HG03064 (cell line): ENCODE measurements at regions not wholly inside any gene's neighbourhood (a gene's known extent, or its start where the extent isn't known, plus 50 kb on each side); places are given as distances from the start of the nearest gene placed in this dataset.

ENCODE experiments used
- ATAC-seq: cut with Tn5 transposase; IDR thresholded peaks from one replicate; pipeline ENCODE4 v1.9.1; 2021; ENCODE audit warnings: low read depth; ENCODE audit not compliant: unreplicated experiment

DNA sequence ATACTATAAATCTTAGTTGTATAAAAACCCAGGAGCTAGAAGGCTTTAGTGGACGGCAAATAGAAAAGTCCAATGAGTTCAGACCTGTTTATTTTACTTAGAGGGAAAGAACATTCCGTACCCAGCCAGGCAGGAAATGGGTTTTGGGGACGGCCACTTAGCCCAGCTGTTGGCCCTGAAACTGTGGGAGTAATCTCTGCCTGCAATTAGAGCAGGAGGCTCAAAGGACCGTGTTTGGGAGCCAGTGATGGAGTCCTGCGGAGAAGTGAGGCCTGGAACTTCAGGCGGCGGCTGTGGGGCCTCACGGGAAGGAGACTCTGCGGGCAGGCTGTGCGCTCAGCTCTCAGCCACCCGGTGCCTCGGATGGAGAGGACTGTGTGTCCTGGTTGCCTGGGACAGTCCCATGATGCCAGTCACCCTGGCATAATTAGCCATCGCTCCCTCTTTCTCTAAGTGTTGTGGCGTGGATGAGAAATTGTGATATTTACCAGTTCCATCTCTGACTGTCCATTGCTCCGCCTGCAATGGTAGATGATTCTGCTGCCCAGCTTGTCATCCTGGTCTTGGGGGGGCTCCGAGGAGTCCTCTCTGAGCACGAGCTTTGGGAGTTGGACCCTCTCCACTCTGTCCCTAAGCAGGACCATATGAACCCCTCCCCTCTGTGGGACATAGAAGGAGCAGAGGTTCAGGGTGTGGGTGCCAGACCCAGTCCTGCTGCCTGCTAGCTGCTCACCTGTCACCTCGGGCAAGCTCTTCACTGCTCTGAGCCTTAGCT, 530.3 kb downstream of the TBC1D22A start:
- no peak for ATAC-seq

DNA sequence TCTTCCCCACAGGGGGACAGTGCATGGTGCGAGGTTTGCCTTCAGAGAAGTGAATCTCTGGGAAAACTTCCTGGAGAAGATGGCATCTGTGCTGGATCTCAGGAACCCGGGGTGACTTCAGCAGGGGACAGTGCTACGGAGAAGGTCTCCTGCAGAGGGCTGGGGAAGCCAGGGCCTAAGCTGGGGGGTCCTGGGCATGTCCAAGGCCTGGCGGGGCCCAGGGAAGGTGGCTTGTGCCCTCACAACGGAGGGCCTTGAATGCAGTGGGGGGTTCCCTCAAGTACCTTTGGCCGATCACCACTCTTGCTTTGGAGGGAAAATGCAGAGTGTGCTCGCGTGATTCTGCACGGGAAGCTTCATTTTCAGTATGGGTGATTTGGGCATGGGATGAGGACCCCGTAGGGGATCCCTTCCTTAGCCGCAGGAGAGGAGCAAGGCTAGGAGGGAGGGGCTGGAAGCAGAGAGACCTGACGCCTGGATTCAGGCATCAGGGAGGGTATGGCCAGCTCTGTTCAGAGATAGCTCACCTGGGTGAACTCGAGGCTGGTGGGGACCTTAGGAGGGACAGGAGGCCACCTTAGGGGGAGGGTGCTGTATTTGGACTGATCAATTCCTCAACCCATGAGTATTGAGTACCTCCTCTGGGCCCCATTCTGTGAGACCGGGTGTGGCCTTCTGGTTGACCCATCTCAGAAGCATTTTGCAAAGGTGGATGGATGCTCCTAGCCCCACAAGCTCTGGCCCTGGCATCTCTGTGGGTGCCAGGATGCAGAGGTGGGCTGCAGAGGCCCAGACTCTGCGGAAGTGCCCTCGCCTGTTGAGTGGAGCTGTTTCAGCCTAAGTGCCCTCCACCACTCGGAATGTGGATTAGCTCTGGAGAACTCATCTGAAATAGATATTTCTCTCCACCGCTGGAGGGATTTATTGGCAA, 529.4 kb downstream of the TBC1D22A start:
- no peak for ATAC-seq

DNA sequence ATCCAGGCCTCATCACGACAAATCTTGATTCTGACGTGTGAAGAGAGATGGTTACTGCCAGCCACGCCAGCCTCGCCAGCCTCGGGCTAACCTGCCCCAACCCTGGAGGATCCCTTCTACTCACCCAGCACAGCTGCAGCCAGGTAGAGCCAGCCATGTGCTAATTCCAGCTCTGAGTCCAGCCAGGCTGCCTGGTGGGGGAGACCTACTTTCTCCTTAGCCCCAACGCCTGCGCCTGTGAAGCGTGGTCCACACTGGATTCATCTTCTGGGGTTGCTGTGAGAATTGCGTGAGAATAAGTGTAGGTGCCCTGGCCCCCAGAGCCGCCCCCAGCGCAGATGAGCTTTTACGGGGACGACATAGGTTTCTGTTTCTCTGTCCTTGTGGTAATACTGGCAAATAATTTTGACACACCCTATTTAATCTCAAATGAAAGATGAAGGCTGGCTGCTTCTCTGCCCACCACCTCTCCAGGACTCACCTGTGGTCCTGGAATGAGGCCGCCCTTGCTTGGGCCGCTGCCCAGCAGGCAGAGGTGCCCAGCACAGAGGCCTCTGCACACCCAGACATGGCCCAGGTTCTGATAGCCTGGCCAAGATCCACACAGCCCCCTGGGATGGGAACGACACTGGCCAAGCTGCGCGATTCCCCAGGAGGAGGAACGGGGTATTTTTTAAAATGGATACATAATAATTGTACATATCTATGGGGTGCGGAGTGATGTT, 528.4 kb downstream of the TBC1D22A start:
- ATAC-seq = no peak

DNA sequence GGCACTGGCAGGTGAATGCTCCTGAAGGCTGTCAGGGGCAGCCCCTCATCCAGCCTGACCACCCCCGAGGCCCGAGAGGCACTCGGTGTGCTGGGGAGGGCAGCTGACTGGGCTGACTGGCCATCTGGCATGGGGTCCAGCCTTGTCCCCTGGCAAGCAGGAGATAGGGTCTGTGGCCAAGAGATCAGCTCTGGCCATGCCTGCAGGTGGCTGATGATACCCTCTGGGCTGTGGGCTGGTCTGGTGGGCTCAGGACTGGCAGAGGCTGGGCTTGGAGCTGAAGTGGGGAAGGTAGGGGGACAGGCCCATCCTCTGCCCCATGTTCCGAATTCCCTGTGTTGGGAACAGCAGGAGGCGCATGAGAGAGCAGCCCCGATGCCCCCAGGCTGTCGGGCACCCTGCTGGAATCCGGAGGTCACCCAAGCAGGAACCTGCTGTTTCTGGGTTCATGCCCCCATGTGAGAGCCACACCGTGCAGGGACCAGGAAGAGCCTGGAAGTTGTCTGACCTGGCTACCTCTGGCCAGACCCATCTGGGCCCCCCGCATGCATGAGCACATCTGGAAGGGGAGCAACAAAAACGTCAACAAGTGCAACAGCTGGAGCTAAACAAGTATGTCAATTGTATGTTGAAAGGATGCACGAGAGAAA, 527.0 kb downstream of the TBC1D22A start:
- no peak for ATAC-seq

DNA sequence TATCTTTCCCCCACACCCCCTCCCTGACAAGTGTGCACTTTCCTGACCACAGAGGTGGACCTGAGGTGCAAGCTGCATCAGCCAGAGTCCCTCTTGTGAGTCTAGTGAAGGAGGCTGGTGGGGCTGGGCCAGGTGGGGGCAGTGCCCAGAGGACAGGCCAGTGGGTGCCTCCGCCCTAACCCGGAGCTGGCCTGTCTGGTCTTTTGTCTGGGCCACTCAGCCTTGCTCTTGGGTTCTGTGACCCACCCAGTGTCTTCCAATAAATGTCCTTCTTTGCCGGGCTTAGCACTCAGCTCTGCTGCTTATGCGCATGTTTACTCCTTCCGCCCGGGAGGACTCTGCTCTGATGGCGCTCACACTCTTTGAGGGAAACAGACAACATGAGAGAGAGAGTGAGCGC, 526.2 kb downstream of the TBC1D22A start:
- no peak for ATAC-seq

DNA sequence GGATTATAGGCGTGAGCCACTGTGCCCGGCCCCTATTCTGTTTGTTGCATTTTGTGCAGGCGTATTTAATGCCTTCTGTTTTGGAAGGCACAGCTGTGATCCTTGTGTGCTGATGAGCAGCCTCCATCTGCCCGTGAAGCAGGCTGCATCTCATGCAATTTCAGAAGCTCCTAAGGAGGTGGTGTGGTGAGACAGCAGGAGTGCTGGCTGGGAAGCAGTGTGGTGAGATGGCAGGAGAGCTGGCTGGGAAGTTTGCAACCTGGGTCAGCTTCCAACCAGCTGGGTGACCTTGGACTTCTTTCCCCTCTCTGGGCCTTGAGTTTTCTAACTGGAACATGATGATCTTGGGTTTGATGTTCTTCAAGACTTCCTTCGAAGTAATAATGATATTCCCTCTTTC, 525.1 kb downstream of the TBC1D22A start:
- ATAC-seq = no peak

DNA sequence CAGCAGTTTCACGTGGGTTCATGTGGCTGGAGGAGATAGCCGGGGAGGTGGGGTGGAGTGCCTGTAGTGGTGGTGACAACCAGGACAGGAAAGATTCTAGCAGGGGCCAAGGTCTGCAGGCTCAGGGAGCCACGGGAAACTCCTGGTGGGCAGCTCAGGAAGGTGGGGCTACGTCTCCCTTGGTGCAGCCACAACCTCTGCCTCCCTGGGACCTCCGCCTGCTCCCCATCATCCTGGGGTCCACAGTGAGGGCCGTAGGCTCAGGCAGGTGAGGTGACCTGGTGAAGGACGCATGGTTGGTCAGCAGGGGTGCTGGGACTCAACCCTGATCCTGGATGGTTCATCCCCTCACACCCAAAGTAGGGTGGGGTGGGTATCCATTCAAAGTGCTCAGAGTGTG, 524.1 kb downstream of the TBC1D22A start:
- no peak for ATAC-seq

DNA sequence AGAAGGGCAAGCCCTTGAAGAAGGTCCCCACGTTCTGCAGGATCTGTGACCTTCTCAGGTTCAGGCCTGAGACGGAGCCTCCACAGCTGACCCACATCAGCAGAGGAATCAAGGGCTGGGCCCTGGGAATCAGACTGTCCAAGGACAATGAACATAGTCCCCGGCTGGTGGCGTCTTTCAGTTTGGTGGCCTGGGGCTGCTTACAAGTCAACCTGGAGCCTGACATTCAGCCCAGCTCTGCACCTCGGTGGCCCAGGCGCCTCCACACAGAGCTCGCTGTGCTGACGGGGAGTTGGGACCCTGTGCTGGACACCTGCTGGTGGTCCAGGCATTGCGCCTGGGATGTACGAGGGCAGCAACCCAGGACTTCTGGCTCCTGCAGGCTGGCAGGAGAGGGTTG, 523.5 kb downstream of the TBC1D22A start:
- ATAC-seq = no peak

DNA sequence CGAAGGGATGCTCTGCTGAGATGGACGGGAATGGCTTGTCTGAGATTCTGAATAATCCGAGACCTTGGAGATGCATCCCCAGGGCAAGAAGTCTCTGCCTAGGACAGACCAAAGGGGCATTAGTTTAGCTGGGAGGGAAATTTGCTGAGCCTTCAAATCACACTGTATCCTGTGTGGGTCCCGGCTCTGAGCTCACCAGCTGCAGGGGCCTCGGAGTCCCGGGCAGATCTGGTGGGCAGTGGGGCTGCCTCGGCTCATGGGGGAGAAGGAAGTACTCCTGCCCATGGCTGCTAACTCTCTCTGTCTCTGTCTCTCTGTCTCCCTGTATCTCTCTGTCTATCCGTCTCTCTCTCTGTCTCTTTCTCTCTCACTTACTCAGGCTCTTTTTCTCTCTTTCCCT, 522.4 kb downstream of the TBC1D22A start:
- no peak for ATAC-seq

DNA sequence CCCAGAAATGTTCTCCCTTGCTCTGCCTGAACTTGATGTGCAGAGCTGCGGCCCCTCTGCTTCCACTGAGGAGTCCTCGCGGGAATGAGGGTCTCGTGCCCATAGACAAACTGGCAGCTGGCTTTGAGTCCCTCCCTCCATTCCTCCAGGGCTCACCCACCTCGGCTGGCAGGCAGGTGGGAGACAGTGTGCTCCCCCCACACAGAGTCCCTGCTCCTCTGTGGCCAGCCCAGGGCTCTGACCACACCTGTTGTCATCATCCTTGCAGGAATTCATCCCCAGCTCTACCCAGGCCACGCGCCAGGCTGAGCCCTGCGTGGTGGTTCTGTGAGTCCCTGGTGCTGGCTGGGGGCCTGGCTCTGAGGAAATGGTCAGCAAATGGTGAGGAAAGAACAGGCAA, 521.9 kb downstream of the TBC1D22A start:
- no peak for ATAC-seq

DNA sequence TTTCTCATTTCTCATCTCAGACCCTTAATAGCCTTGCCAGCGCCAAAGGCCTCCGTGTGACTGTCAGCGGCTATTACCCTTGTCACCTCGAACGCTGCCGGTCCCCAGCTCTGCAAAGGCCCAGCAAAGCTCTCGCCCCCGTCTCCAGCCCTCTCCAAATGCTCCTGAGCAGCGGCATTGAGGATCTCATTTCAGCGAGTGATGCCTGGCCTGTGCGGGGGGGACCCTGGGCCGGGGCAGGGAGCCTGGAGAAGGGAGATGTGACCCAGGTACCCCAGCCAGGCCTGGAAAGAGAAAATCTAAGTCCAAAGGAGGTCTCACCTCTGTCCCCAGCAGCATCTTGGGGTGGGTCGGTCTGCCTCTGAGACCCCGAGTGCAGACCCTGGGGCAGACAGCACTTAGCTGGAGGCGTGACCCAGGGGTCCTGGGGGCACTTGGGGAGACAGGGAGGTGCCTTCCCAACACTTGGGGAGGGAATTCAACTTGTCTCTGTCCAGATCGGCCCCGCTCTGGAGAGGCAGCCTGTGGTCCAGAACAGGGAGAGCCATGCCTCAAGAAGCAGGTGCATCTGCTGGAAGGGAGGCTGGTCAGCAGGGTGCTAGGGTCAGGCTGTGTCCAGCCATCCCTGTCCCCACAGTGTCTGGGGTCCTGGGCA, 521.3 kb downstream of the TBC1D22A start:
- no peak for ATAC-seq

DNA sequence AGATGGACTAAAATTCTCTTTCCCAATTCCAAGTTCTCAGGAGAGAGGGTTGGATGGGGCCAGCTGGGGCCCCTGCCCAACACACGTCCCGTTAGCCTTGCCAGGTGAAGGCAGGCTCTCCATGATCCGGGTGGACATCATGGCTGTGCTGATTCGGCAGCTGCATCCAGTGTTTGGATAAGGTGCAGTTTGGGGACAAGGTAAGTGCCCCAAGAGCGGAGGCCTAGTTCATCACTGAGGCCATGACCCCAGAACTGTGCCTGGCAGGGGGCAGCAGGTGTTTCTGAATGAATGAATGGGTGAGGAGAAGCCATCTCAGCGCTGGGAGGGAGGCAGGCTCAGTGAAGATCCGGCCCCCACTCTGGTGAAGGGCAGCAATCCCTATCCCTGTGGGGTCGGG, 520.4 kb downstream of the TBC1D22A start:
- no peak for ATAC-seq

DNA sequence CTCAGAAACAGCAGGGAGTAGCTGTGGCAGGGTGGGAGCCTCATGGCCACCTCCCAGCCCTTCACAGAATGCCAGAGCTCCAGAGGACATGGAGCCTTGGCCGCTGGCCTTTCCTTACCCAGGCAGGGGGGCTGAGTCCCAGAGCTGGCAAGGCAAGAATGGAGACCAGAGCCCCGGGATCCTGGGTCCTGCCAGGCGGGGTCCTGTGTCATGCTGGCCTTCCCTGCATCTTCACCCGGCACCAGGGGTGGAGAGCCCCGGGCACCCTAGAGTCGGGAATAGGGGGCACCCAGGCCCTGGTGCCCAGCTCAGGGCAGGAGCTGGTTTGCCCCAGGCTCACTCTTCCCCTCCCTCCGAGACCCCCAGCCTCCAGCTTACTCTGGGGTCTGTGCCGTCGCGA, 519.9 kb downstream of the TBC1D22A start:
- ATAC-seq = no peak

DNA sequence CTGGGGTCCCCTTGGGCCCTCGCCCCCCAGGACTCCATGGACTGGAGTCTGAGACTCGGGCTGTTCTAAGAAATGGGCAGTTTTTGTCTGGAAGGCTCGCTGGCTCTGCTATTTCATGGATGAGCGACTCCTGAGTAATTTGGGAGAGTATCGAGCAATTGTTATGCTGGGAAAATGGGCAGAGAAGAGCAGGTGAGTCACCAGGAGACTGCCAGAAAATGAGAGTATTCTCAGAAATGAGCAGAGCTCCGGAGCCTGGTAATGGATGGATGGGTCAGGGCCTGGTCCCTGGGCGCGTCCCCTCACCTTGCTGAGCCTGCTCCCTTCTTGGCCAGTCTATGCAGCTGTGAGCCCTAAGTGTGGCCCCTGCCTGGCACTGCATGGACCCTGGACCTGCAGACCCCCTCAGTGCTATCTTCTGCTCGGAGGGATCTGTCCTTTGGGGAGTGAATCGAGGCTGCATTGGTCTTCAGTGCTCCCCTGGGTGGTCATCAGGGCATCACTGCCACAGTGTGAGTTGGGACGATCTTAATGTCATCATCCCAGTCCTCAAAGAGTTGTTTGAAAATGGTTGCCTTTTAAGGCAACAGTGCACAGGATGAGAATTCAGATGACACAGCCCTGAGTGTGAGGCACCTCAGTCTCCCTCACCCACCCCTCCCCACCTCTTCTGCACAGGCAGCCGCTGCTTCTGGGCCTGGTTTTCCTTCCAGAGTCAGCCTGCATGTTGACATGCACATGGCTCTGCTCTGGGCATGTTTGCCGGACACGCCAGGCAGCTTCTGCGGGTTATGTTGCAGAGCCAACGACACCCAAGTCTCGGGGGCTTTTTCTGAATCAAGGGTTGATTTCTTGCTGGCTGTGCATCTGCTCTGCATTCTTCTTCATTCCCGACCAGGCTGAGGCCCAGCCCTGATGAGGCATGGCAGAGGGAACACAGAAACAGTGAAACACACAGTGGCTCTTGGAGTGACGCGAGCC, 519.0 kb downstream of the TBC1D22A start:
- ATAC-seq = no peak

DNA sequence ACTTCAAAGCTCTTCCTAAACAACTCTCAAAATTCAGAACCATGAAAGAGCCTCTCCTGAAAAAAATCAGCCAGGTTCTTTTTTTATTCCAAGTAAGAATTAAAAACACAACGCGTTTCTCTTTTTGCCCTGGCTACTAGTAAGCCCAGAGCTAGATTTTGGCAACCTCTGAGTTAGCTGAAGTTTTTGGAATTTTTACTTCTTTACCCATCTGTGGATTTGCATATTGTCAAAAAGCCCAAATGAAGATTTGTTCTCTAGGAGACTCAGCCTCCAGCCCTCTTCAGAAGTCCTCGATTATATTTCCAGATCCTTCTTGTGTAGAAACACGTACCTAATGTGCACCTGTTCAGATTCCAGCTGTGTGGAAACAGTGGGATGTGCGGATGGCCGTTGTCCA, 517.9 kb downstream of the TBC1D22A start:
- no peak for ATAC-seq

DNA sequence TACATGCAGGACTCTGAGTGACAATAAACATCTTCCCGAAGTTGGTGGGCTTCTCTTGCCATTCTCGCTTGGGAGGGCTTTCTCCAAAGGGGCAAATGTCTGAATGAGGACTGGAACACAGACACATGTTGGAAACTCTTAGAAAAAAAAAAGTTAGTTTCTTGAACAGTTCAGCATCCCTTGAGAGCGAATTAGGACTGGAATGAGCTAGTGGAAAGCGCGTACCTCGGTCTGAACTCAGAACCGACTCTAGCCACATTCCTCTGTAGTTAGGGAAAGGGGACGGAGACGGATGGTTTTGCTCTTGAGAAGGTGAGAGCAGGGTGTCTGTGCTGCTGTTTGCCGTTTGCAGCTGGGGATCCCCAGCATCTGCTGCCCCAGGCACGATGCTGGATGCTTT, 517.3 kb downstream of the TBC1D22A start:
- ATAC-seq = no peak

DNA sequence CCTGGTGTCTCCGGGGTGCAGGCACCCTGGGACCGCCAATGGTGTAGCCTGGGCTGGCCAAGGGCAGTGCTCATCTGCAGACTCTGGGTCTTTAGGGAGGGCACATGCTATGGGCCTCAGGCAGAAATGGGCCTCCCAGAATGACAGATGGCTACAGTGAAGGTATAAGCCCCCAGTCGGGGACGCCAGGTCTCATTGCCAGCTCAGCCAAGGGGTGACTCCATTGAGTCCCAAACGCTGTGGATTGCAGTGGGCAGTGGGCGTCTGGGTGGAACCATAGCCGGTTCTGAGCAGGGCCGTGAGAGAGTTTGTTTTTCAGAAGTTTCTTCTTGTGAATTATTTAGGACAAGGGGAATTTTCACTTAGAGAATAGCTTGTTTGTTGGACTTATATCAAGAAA, 516.9 kb downstream of the TBC1D22A start:
- no peak for ATAC-seq

DNA sequence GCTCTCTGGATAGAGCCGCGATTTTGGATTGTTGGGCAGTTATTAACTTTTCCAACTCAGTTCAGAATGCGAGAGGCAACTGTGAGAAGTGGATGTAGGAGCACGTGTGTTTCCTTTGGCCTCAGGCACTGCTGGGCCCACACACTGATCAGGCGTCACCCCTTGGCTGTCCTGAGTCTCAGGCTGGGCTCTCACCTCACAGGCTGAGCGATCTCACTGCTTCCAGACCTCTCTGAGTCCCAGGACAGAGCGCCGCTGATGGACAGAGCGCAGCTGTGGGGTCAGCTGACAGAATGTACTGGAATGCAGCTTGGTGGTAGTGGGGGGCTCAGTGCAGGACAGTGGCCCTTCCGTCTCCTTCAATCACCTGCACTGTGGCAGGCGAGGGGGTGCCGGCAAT, 516.2 kb downstream of the TBC1D22A start:
- no peak for ATAC-seq

DNA sequence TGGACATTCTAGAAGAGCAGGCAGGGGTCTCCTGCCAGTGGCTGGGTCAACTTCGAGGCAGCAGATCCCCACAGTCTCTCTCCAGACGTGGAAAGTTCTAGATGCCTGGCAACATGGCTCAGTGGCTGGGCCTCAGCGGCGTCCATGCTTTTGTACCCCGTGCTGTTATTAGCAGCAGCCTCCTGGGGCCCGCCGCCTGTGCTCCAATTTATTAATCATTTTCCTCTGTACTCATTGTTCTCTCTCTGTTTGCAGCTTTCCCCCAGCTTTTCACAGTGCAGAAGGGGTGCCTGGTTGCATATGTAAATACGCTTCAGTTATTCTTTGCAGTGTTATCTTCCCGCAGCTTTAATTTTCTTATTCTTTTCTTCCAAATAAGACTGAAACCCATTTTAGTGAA, 515.1 kb downstream of the TBC1D22A start:
- ATAC-seq = no peak
